HuH-7 (cell line): ENCODE measurements at regions not wholly inside any gene's neighbourhood (a gene's known extent, or its start where the extent isn't known, plus 50 kb on each side); places are given as distances from the start of the nearest gene placed in this dataset.

Experiments
- DNase-seq: peaks from one replicate; pipeline ENCODE4 v3.0.0; 2011; ENCODE audit warnings: low spot score

- DNase-seq, result peak; percentile 26
These were observed 292.1 kb downstream of the SOX4 start for GRCh38 chr6:21885532-21886114.

- DNase-seq, result no peak
These were observed 293.1 kb downstream of the SOX4 start for GRCh38 chr6:21886542-21887151.

GRCh38 chr6:21887231-21888185, 294.0 kb downstream of the SOX4 start:
- DNase-seq, result no peak

GRCh38 chr6:21891080-21891479, 297.5 kb downstream of the SOX4 start:
- no peak for DNase-seq

GRCh38 chr6:21893793-21894192, 300.2 kb downstream of the SOX4 start:
- DNase-seq, result no peak

DNA sequence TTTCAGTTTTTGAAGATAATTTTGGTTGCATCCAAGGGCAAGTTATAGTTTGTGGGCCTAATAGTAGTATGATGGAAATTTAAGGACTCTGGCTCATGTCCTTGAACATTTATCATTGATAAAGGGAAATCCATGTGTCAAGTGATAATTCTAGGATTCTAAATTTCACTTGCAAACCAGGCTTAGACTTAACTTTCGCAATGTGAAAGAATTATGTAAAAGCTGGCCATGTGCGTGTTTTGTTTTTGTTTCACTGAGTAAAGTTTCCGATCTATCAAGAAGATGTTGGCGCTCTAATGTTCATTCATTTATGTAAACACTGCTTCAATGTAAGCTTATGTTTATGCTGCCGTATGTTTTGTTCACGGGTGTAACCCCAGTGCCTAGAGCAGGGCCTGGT, 302.0 kb downstream of the SOX4 start:
- DNase-seq, result no peak

DNA sequence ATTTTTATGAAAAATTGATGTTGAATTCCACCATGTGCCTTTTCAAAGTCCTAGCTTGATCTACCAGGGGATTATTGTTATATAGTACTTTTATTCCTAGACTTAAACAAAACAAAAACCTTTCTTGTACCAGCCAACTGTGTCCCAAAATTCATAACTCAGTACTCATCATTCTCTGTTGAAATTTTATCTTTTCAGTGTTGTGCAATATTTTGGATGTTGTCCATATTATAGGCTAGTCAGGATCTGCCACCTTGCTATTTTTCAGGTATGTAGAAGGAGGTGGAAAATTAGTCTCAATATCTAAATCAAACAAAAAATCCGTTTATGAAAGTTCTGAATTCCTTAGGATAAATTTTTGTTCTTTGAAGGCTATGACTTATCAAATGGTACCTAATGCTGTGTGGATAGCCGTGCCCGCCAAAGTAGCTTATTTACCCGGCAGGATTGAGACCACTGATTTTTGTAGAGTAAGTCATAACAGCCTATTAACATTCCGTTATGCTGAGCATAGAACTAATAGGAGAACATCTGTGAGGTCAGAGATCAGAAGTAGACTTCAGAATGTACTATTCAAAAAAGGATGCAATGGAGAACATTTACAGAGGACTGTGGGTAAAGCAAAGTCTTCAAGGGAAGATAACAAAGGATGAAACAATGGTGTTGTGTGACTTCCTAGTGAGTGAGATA, 304.7 kb downstream of the SOX4 start:
- no peak for DNase-seq

GRCh38 chr6:21899708-21900107, 306.2 kb downstream of the SOX4 start:
- no peak for DNase-seq

DNA sequence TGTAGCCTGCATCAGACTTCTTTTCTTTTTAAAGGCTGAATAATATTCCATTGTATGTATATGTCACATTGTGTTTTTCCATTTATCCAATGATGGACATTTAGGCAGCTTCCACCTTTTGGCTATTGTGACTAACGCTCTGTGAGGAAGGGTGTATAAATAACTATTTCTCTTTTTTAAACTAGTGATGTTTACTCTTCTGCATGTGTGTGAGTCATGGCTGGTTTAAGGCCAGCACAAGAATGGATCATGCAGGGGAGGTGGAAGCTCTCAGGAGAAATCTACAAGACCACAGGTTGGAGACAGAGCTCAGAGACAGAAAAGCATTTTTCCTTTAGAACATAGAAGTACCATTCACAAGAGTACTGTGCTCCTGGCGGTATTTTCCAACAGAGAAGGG, 307.2 kb downstream of the SOX4 start:
- no peak for DNase-seq

DNA sequence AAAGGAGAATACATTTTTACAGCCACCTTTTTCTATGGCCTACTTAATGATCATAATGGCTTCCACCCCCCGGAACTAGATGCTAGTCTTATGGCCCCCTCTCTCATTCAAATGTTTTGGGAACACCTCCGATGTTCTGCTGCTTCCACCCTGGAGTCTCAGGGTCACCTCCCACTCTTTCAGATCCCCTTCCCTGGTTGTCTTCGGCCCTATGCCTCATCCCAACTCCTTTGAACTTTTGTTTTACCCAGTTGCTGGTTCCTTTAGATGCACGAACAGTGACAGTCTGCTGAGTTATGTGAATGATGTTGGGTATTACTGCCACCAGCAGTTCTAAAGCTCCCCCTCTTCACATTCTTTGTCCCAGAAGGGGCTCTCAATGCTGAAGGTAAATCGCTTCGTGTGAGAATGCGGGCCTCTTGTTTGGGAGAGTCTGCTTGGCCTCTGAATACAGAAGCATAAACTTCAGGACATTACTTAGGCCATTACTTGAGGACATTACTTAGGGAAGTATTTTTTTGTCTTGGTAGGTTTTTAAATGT, 309.1 kb downstream of the SOX4 start:
- no peak for DNase-seq

DNA sequence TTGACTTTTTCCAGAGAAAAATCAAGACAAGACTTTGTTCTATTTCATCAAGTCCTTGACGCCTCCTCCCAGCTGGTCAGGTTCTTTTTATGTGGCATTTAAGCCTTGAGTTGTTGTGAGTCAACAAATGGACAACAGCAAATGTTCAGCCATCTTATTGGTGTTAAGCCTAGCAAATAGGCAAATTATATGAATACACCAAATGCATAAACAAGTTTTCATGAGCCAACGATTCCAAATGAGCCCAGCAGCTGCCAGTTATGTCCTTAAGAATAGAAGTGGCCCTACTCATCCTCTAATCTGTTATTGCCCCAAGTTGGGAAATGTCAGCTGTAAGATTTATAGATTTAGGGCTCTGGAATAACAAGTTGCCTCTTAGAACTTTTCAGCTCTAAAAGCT, 312.0 kb downstream of the SOX4 start:
- no peak for DNase-seq

GRCh38 chr6:21906826-21907225, 313.3 kb downstream of the SOX4 start:
- no peak for DNase-seq

- DNase-seq, result no peak
These were observed 313.7 kb downstream of the SOX4 start for GRCh38 chr6:21907291-21907690.

DNA sequence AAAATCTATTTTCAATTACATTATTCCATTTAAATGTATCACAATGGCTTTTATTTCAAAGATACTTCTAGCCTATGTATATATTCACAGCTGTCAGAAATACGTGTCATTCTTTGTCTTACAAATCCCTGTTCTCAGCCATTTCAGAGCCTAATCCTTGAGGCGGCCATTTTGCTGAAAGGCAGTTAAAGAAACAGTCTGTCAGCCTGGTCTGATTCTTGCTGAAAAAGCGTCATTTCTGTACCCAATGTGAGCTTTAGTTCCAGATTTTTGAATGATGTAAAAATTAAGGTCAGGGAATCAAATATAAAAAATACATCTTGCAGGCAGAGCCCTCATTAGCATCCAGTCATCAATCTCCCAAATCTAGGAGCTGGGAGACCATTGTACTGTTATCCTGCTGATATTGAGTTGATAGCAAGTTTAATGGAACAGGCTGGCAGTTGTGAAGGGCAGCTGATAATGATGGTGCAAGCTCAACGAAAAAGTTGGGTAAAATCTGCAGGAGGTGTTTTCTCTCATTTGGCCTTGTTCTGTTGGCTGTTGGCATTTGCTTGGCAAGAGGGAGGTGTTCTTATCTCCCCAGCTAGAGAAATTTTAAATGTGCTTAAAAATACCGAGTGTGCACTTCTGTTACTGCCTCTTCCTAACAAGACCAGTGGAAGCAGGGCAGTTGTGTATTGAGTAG, 314.8 kb downstream of the SOX4 start:
- DNase-seq, result no peak

- no peak for DNase-seq
These were observed 315.8 kb downstream of the SOX4 start for GRCh38 chr6:21909321-21909720.

DNA sequence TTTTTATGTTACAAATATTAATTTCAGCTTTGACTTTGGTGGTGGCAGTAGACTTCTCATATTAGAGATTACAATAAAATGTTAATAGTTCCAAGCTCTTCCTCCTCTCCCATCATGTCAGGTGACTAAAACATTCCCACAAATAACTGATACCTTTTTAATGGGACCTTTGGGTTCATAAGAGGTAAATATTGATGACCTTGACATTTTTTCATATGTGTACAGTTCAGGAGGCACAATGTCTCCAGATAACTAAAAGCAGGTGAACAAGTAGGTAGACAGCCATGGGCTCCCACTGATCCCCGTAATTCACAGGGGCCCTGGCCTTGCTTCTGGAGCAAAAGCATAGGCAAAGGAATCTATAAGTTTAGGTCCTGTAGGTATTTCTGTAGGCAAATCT, 317.7 kb downstream of the SOX4 start:
- DNase-seq, result no peak

- no peak for DNase-seq
These were observed 318.7 kb downstream of the SOX4 start for GRCh38 chr6:21912151-21912832.

DNA sequence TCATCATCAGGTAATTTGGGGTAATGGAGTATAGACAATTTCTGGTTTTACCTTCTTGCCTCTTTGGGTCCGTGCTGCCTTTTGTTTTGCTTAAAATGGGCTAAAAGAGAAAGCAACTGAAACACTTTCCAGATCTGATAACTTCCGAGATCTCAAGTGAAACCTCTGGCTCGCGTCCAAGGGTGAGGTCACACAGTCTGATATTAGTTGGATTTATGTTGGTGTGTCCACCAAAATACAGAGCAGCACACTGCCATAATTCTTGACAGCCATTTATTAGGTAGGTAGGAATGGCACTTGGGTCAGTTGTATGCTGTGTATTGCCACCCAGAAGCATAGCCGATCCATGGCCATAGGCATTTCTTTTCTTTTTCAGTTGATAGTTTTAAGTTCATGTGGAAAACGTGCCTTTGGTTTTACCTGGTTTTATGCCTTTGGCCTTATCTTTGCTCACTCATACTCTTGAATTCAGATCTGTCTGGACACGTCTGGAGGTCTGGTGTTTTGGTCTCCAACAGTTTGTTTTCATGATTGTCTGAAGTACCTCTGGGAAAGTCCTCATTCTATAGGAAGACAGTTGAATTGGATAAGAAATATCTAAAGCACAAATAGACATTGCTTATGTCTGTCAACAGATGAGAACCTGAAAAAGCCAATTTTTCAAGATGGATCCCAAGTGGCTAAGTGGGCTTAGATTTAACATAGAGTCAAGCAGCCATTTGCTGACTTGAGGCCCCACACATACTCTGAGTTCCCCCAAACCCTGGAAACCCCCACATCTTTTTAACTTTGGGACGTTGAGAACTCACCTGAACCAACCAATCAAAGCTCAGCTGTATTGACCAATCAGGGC, 320.8 kb downstream of the SOX4 start:
- no peak for DNase-seq

GRCh38 chr6:21915707-21916260, 322.2 kb downstream of the SOX4 start:
- DNase-seq, result no peak

DNA sequence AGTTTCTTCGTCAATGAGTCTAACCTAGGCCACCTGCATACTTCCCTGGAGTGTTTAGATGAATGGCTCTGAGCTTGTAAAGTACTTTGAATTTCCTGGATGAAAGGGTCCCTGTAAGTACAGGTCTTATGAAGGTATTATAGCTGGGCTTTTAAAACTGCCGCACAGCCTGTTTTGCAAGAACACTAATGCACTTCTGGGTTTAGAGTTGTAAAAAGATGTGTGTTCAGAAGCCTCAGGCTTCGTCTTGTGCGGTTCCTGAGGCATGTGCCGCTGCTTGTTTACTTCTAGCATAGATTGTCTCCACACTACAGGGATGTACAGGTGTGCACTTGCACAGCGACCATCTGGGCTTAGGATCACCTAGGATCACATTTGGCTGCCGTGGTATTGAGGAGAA, 324.5 kb downstream of the SOX4 start:
- no peak for DNase-seq
